ENCODE measurements at regions not wholly inside any gene's neighbourhood (a gene's known extent, or its start where the extent isn't known, plus 50 kb on each side); places are given as distances from the start of the nearest gene placed in this dataset.
"Not testable (repeated sequence)": the region's sequence is repeated elsewhere in the genome, so short reads cannot be mapped to it uniquely, and the experiment has no call there.

DNA sequence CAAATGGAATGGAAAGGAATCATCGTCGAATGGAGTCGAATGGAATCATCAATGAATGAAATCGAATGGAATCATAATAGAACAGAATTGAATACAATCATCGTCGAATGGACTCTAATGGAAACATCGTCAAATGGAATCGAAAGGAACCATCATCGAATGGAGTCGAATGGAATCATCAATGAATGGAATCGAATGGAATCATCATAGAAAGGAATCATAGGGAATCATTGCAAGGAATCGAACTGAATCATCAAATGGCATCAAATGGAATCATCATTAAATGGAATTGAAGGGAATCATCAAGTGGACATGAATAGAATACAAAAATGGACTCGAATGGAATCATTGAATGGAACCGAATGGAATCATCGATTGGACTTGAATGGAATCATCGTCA lies 237.6 kb downstream of the SHCBP1 start:
- H3K36me3 ChIP-seq (ENCODE audit: control insufficient read depth in 1 of 2, insufficient read depth in 2 of 2, low read depth in 1 of 2, low read length in 2 of 2), result not testable (repeated sequence)

DNA sequence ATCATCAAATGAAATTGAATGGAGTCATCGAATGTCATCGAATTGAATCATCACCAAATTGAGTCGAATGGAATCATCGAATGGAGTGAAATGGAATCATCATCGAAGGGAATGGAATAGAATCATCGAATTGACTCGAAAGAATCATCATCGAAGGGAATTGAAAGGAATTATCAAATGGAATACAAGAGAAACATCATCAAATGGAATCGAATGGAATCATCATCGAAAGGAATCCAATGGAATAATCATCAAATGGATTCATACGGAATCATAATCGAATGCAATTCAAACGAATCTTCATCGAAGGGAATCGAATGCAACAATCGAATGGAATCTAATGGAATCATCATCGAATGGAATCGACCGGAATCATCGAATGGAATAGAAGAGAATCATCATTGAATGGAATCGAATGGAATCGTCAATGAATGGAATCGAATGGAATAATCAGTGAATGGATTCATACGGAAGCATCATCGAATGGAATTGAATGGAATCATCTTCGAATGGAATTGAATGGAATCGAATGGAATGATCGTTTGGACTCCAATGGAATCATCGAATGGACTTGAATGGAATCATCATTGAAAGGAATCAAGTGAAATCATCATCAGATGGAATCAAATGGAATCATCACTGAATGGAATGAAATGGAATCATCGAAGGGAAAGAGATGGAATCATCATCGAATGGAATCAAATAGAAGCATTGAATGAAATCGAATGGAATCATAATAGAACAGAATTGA lies 238.2 kb downstream of the SHCBP1 start:
- H3K4me1 ChIP-seq (ENCODE audit: control insufficient read depth, insufficient read depth, low read depth, low read length); H4K91ac ChIP-seq (ENCODE audit: low read length); H3K9ac ChIP-seq (ENCODE audit: low read length); H3K79me1 ChIP-seq (replicated peaks; ENCODE audit: low read length, poor library complexity, severe bottlenecking); H3K27ac ChIP-seq (ENCODE audit: low read length, poor library complexity, severe bottlenecking); H3K23ac ChIP-seq (ENCODE audit: low read length in 2 of 2); H3K27me3 ChIP-seq (ENCODE audit: control insufficient read depth in 1 of 2, insufficient read depth in 1 of 2, low read length in 2 of 2); H3K4me3 ChIP-seq (ENCODE audit: insufficient read depth in 1 of 2, low read depth in 1 of 2, low read length in 2 of 2); H2BK120ac ChIP-seq (ENCODE audit: low read depth, low read length); H2BK12ac ChIP-seq (ENCODE audit: low read length in 2 of 2); H3K4me2 ChIP-seq (ENCODE audit: low read length, poor library complexity, severe bottlenecking); H2BK5ac ChIP-seq (ENCODE audit: low read depth, low read length, poor library complexity, severe bottlenecking); H3K4ac ChIP-seq (ENCODE audit: low read depth in 1 of 2, low read length in 2 of 2); H3K14ac ChIP-seq (ENCODE audit: low read length in 2 of 2); H2AFZ ChIP-seq (ENCODE audit: low read depth, low read length); H2AK5ac ChIP-seq (ENCODE audit: low read length, severe bottlenecking); H3K9me3 ChIP-seq (ENCODE audit: control insufficient read depth, low read length); H4K8ac ChIP-seq (ENCODE audit: low read length); H3K36me3 ChIP-seq (ENCODE audit: control insufficient read depth in 1 of 2, insufficient read depth in 2 of 2, low read depth in 1 of 2, low read length in 2 of 2); H2BK15ac ChIP-seq (ENCODE audit: low read depth, poor library complexity, severe bottlenecking); H3K18ac ChIP-seq (ENCODE audit: low read depth in 1 of 2, low read length in 2 of 2): not testable (repeated sequence)
- WGBS, result 82% methylated on average over 32 of the region's 32 CpGs
- peak; percentile 30 for DNase-seq

More for the DNA sequence above, 237.6 kb downstream of the SHCBP1 start:
- not testable (repeated sequence) for H3K79me1 ChIP-seq (replicated peaks; ENCODE audit: low read length, poor library complexity, severe bottlenecking); H3K4me3 ChIP-seq (ENCODE audit: insufficient read depth in 1 of 2, low read depth in 1 of 2, low read length in 2 of 2); H3K9me3 ChIP-seq (ENCODE audit: control insufficient read depth, low read length); H2AK5ac ChIP-seq (ENCODE audit: low read length, severe bottlenecking); H4K8ac ChIP-seq (ENCODE audit: low read length); H4K91ac ChIP-seq (ENCODE audit: low read length); H3K14ac ChIP-seq (ENCODE audit: low read length in 2 of 2); H2BK5ac ChIP-seq (ENCODE audit: low read depth, low read length, poor library complexity, severe bottlenecking); H3K18ac ChIP-seq (ENCODE audit: low read depth in 1 of 2, low read length in 2 of 2); H2BK12ac ChIP-seq (ENCODE audit: low read length in 2 of 2); H3K27ac ChIP-seq (ENCODE audit: low read length, poor library complexity, severe bottlenecking); H3K23ac ChIP-seq (ENCODE audit: low read length in 2 of 2); H3K4me1 ChIP-seq (ENCODE audit: control insufficient read depth, insufficient read depth, low read depth, low read length); H3K27me3 ChIP-seq (ENCODE audit: control insufficient read depth in 1 of 2, insufficient read depth in 1 of 2, low read length in 2 of 2); H2BK120ac ChIP-seq (ENCODE audit: low read depth, low read length); H2BK15ac ChIP-seq (ENCODE audit: low read depth, poor library complexity, severe bottlenecking); H3K4me2 ChIP-seq (ENCODE audit: low read length, poor library complexity, severe bottlenecking); H3K9ac ChIP-seq (ENCODE audit: low read length); H3K4ac ChIP-seq (ENCODE audit: low read depth in 1 of 2, low read length in 2 of 2); H2AFZ ChIP-seq (ENCODE audit: low read depth, low read length)
- peak; percentile 15 for DNase-seq
- 75% methylated on average over 15 of the region's 16 CpGs for WGBS

DNA sequence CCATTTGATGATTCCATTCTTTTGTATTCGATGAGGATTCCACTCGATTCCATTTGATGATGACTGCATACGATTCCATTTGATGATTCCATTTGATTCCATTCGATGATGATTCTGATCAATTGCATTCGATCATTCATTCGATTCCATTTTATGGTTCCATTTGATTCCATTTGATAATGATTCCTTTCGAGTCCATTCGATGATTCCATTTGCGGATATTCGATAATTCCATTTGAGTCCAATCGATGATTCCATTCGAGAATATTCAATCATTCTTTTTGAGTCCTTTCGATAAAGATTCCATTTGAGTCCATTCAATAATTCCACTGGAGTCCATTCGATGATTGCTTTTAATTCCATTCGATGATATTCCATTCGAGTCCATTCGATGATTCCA lies 239.1 kb downstream of the SHCBP1 start:
- H2BK15ac ChIP-seq (ENCODE audit: low read depth, poor library complexity, severe bottlenecking); H3K27me3 ChIP-seq (ENCODE audit: control insufficient read depth in 1 of 2, insufficient read depth in 1 of 2, low read length in 2 of 2); H3K9me3 ChIP-seq (ENCODE audit: control insufficient read depth, low read length); H3K4me1 ChIP-seq (ENCODE audit: control insufficient read depth, insufficient read depth, low read depth, low read length); H3K18ac ChIP-seq (ENCODE audit: low read depth in 1 of 2, low read length in 2 of 2); H2AK5ac ChIP-seq (ENCODE audit: low read length, severe bottlenecking); H3K4me3 ChIP-seq (ENCODE audit: insufficient read depth in 1 of 2, low read depth in 1 of 2, low read length in 2 of 2); H2BK12ac ChIP-seq (ENCODE audit: low read length in 2 of 2); H4K8ac ChIP-seq (ENCODE audit: low read length); H3K4ac ChIP-seq (ENCODE audit: low read depth in 1 of 2, low read length in 2 of 2); H2BK120ac ChIP-seq (ENCODE audit: low read depth, low read length); H3K4me2 ChIP-seq (ENCODE audit: low read length, poor library complexity, severe bottlenecking); H3K36me3 ChIP-seq (ENCODE audit: control insufficient read depth in 1 of 2, insufficient read depth in 2 of 2, low read depth in 1 of 2, low read length in 2 of 2); H4K91ac ChIP-seq (ENCODE audit: low read length); H2AFZ ChIP-seq (ENCODE audit: low read depth, low read length); H3K23ac ChIP-seq (ENCODE audit: low read length in 2 of 2); DNase-seq; H2BK5ac ChIP-seq (ENCODE audit: low read depth, low read length, poor library complexity, severe bottlenecking); H3K9ac ChIP-seq (ENCODE audit: low read length); H3K79me1 ChIP-seq (replicated peaks; ENCODE audit: low read length, poor library complexity, severe bottlenecking); H3K14ac ChIP-seq (ENCODE audit: low read length in 2 of 2); H3K27ac ChIP-seq (ENCODE audit: low read length, poor library complexity, severe bottlenecking): not testable (repeated sequence)
- 92% methylated on average over 17 of the region's 17 CpGs for WGBS

DNA sequence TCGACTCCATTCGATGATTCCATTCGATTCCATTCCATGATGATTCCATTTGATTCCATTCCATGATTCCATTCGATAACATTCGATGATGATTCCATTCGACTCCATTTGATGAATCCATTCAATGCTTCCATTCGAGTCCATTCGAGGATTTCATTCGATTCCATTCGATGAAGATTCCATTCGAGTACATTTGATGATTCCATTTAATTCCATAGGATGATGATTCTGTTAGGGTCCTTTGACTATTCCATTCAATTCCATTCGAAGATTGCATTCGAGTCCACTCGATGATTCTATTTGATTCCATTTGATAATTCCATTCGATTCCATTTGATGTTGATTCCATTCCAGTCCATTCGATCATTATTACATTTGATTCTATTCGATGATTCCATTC lies 239.8 kb downstream of the SHCBP1 start:
- H3K14ac ChIP-seq (ENCODE audit: low read length in 2 of 2); H3K23ac ChIP-seq (ENCODE audit: low read length in 2 of 2); H3K4ac ChIP-seq (ENCODE audit: low read depth in 1 of 2, low read length in 2 of 2); H2BK15ac ChIP-seq (ENCODE audit: low read depth, poor library complexity, severe bottlenecking); H3K9ac ChIP-seq (ENCODE audit: low read length); H3K4me3 ChIP-seq (ENCODE audit: insufficient read depth in 1 of 2, low read depth in 1 of 2, low read length in 2 of 2); H4K8ac ChIP-seq (ENCODE audit: low read length); H2BK5ac ChIP-seq (ENCODE audit: low read depth, low read length, poor library complexity, severe bottlenecking); H3K79me1 ChIP-seq (replicated peaks; ENCODE audit: low read length, poor library complexity, severe bottlenecking); H2AK5ac ChIP-seq (ENCODE audit: low read length, severe bottlenecking); H4K91ac ChIP-seq (ENCODE audit: low read length); H3K27ac ChIP-seq (ENCODE audit: low read length, poor library complexity, severe bottlenecking); H2AFZ ChIP-seq (ENCODE audit: low read depth, low read length); H3K4me2 ChIP-seq (ENCODE audit: low read length, poor library complexity, severe bottlenecking); H3K18ac ChIP-seq (ENCODE audit: low read depth in 1 of 2, low read length in 2 of 2); H3K9me3 ChIP-seq (ENCODE audit: control insufficient read depth, low read length); H3K27me3 ChIP-seq (ENCODE audit: control insufficient read depth in 1 of 2, insufficient read depth in 1 of 2, low read length in 2 of 2); H2BK120ac ChIP-seq (ENCODE audit: low read depth, low read length); H3K36me3 ChIP-seq (ENCODE audit: control insufficient read depth in 1 of 2, insufficient read depth in 2 of 2, low read depth in 1 of 2, low read length in 2 of 2); H3K4me1 ChIP-seq (ENCODE audit: control insufficient read depth, insufficient read depth, low read depth, low read length); H2BK12ac ChIP-seq (ENCODE audit: low read length in 2 of 2): not testable (repeated sequence)
- DNase-seq, result peak; percentile 7
- 83% methylated on average over 17 of the region's 17 CpGs for WGBS

Data from mesenchymal stem cell (in vitro differentiated cells and primary cell).